DND-41 (cell line): ENCODE measurements at regions not wholly inside any gene's neighbourhood (a gene's known extent, or its start where the extent isn't known, plus 50 kb on each side); places are given as distances from the start of the nearest gene placed in this dataset.

ENCODE experiments used
- ATAC-seq: fragments of 200-7000 bp; cut with Tn5 transposase; 3 replicates; pipeline ENCODE4 v1.9.1; 2021; ENCODE audit warnings: low read depth; ENCODE audit not compliant: insufficient read depth
- DNase-seq: peaks from one replicate; pipeline ENCODE4 v3.0.0-alpha.2; 2020
- H2AFZ ChIP-seq: 2 replicates; pipeline ENCODE4 v1.6.0; 2012; ENCODE audit warnings: low read depth, low read length
- H3K27ac ChIP-seq: 2 replicates; pipeline ENCODE4 v1.5.1; 2012; ENCODE audit warnings: low read length, inconsistent platforms
- H3K27me3 ChIP-seq: fragments of 200-600 bp; sonication (generic); 2 replicates; pipeline ENCODE4 v1.6.0; 2012; ENCODE audit warnings: low read length, mild to moderate bottlenecking, inconsistent platforms; ENCODE audit not compliant: insufficient read depth, poor library complexity
- H3K36me3 ChIP-seq: 2 replicates; pipeline ENCODE4 v1.5.1; 2012; ENCODE audit warnings: low read length, inconsistent platforms; ENCODE audit not compliant: insufficient read depth
- H3K4me1 ChIP-seq: 2 replicates; pipeline ENCODE4 v1.5.1; 2012; ENCODE audit warnings: mild to moderate bottlenecking, low read length; ENCODE audit not compliant: insufficient read depth
- H3K4me2 ChIP-seq: 2 replicates; pipeline ENCODE4 v1.6.0; 2012; ENCODE audit warnings: mild to moderate bottlenecking, moderate library complexity, low read length, inconsistent platforms; ENCODE audit not compliant: insufficient read depth
- H3K4me3 ChIP-seq, 2 experiments: fragments of 200-600 bp in 1 of 2; shearing (Covaris generic) in 1 of 2; 2 replicates each; pipeline ENCODE4 v1.5.1; 2012 to 2016; ENCODE audit warnings: inconsistent platforms in 2 of 2, low read length in 2 of 2, mild to moderate bottlenecking in 2 of 2, low read depth in 1 of 2, moderate library complexity in 1 of 2
- H3K79me2 ChIP-seq: 2 replicates; pipeline ENCODE4 v1.6.0; 2012; ENCODE audit warnings: low read length, inconsistent platforms; ENCODE audit not compliant: insufficient read depth
- H3K9ac ChIP-seq: 2 replicates; pipeline ENCODE4 v1.6.0; 2012; ENCODE audit warnings: low read depth, mild to moderate bottlenecking, inconsistent platforms, low read length, moderate library complexity
- H3K9me3 ChIP-seq: 2 replicates; pipeline ENCODE4 v1.5.1; 2012; ENCODE audit warnings: low read length, moderate library complexity, mild to moderate bottlenecking, inconsistent platforms; ENCODE audit not compliant: insufficient read depth, severe bottlenecking
- H4K20me1 ChIP-seq: 2 replicates; pipeline ENCODE4 v1.6.0; 2012; ENCODE audit warnings: low read length; ENCODE audit not compliant: insufficient read depth
- CTCF ChIP-seq: IDR thresholded peaks from 2 replicates; pipeline ENCODE4 v1.5.1; 2012; ENCODE audit warnings: borderline replicate concordance, low read length, moderate library complexity, mild to moderate bottlenecking; ENCODE audit not compliant: poor library complexity, severe bottlenecking; ENCODE audit errors: extremely low read depth
- EZH2 ChIP-seq: IDR thresholded peaks from 3 replicates; pipeline ENCODE4 v1.6.1; 2012; ENCODE audit warnings: borderline replicate concordance, low read depth, mild to moderate bottlenecking, moderate library complexity, low read length, inconsistent platforms; ENCODE audit not compliant: severe bottlenecking

- no peak for ATAC-seq
- Histone ChIP-seq H3K4me1 (no peaks in the 10 kb centered on the region), H3K9ac (no peak overlapping the region), H3K79me2 (no peaks in the 10 kb centered on the region), H3K4me3 (no peak overlapping the region), H3K27me3 (peaks cover 4% of the 10 kb centered on the region), H4K20me1 (no peaks in the 10 kb centered on the region), H2AFZ (no peak overlapping the region), H3K27ac (no peak overlapping the region), H3K4me2 (no peak overlapping the region), H3K9me3 (no peaks in the 10 kb centered on the region), H3K36me3 (no peaks in the 10 kb centered on the region)
- no peak for DNase-seq
- TF ChIP-seq CTCF (no peak), EZH2 (no peak)
These were observed 289.7 kb downstream of the CDK5RAP2 start for GRCh38 chr9:120289990-120290975.

- Histone ChIP-seq H3K9me3 (no peaks in the 10 kb centered on the region), H3K4me2 (no peak overlapping the region), H3K36me3 (no peaks in the 10 kb centered on the region), H3K4me1 (no peaks in the 10 kb centered on the region), H3K4me3 (no peak overlapping the region), H3K9ac (no peak overlapping the region), H3K27ac (no peak overlapping the region), H3K27me3 (peaks cover 4% of the 10 kb centered on the region), H2AFZ (no peak overlapping the region), H4K20me1 (no peaks in the 10 kb centered on the region), H3K79me2 (no peaks in the 10 kb centered on the region)
- no peak for DNase-seq
- TF ChIP-seq CTCF, result no peak
- no peak for TF ChIP-seq EZH2
- ATAC-seq, result no peak
These were observed 290.9 kb downstream of the CDK5RAP2 start for GRCh38 chr9:120289098-120289497.

- Histone ChIP-seq H4K20me1 (no peaks in the 10 kb centered on the region), H3K4me1 (no peaks in the 10 kb centered on the region), H3K36me3 (no peaks in the 10 kb centered on the region), H3K79me2 (no peaks in the 10 kb centered on the region), H2AFZ (no peak overlapping the region), H3K9ac (no peak overlapping the region), H3K4me3 (no peak overlapping the region), H3K27me3 (peaks cover 4% of the 10 kb centered on the region), H3K27ac (no peak overlapping the region), H3K9me3 (no peaks in the 10 kb centered on the region), H3K4me2 (no peak overlapping the region)
- ATAC-seq, result no peak
- no peak for DNase-seq
- no peak for TF ChIP-seq EZH2
- no peak for TF ChIP-seq CTCF
These were observed 293.4 kb downstream of the CDK5RAP2 start for GRCh38 chr9:120286530-120286929.
